ENCODE measurements at regions not wholly inside any gene's neighbourhood (a gene's known extent, or its start where the extent isn't known, plus 50 kb on each side); places are given as distances from the start of the nearest gene placed in this dataset.
A peak's percentile ranks its signal among the peaks of the same experiment; 100 is the strongest.

DNA sequence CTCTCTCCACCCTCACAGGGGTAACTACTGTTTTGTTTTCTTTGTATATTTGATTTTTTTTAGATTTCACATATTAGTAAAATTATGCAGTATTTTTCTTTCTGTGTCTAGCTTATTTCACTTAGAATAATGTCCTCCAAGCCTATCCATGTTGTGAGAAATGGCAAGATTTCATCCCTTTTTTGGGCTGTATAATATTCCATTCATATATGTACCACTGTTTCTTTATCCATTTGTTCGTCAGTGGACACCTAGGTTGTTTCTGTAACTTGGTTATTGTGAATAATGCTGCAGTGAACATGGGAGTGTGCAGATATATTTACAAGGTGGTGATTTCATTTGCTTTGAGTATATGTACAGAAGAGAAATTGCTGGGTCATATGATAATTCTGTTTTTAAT, 144.0 kb upstream of the CHD1 start:
- DNase-seq (ENCODE audit: low read depth in 1 of 2, low spot score in 2 of 2) (no peak), FAIRE-seq (no peak)
- H3K79me2 ChIP-seq (ENCODE audit: control insufficient read depth in 1 of 2, insufficient read depth in 2 of 2, low read length in 2 of 2) = no peaks in the 10 kb centered on the region
- H3K23me2 ChIP-seq (ENCODE audit: low read depth, low read length) = no peaks in the 10 kb centered on the region
- H4K91ac ChIP-seq (replicated peaks; ENCODE audit: insufficient read length, low read length) = no peak overlapping the region
- no peak overlapping the region for H3K56ac ChIP-seq (replicated peaks; ENCODE audit: insufficient read length, low read depth, low read length)
- H3K4me2 ChIP-seq (ENCODE audit: insufficient read depth in 1 of 2, low read depth in 2 of 2, low read length in 2 of 2) = no peak overlapping the region
- TF ChIP-seq TEAD4 (IDR thresholded peaks at IDR 0.05; ENCODE audit: low read depth, low read length) (no peak), RNF2 (IDR thresholded peaks at IDR 0.05; ENCODE audit: borderline replicate concordance, low read depth, low read length, missing control alignments, poor library complexity, severe bottlenecking) (no peak), KDM1A (IDR thresholded peaks at IDR 0.05; ENCODE audit: borderline replicate concordance, low read length) (peak; percentile 25; the same call in 1 of the 2 replicates)
- no peak overlapping the region for H3K9ac ChIP-seq (replicated peaks in 1 of 4; ENCODE audit: extremely low read depth in 1 of 4, low read depth in 3 of 4, low read length in 3 of 4)
- H3K14ac ChIP-seq (ENCODE audit: insufficient read length) = no peak overlapping the region
- H3K4me3 ChIP-seq (ENCODE audit: extremely low read depth in 1 of 4, insufficient read depth in 2 of 4, low read depth in 3 of 4, low read length in 4 of 4) = no peak overlapping the region
- no peak overlapping the region for H2BK5ac ChIP-seq (ENCODE audit: low read depth, low read length)
- H3K79me1 ChIP-seq (ENCODE audit: low read depth, low read length) = no peaks in the 10 kb centered on the region
- no peak overlapping the region for H2BK20ac ChIP-seq (ENCODE audit: low read length)
- H2BK12ac ChIP-seq (ENCODE audit: low read depth, low read length) = no peak overlapping the region
- H2BK120ac ChIP-seq (replicated peaks; ENCODE audit: low read depth, low read length) = no peak overlapping the region
- H3K27me3 ChIP-seq (replicated peaks in 1 of 4; ENCODE audit: control insufficient read depth in 3 of 4, extremely low read depth in 1 of 4, insufficient read depth in 3 of 4, low read length in 3 of 4) = no peaks in the 10 kb centered on the region; a peak in 1 of 7 replicates
- H4K8ac ChIP-seq (ENCODE audit: extremely low read depth, insufficient read depth, low read length) = no peak overlapping the region
- no peak overlapping the region for H2AFZ ChIP-seq (ENCODE audit: low read length)
- no peak overlapping the region for H2AK5ac ChIP-seq (ENCODE audit: low read depth, low read length)
- no peak overlapping the region for H4K5ac ChIP-seq (ENCODE audit: insufficient read length, low read depth, low read length)
- no peaks in the 10 kb centered on the region for H3K9me3 ChIP-seq (ENCODE audit: insufficient read depth in 2 of 2, low read depth in 1 of 2, low read length in 1 of 2)
- no peaks in the 10 kb centered on the region for H4K20me1 ChIP-seq (replicated peaks in 1 of 2; ENCODE audit: control insufficient read depth in 1 of 2, insufficient read depth in 2 of 2, low read length in 2 of 2)
- no peak overlapping the region for H3K27ac ChIP-seq (ENCODE audit: low read depth, low read length)
- 73% methylated on average over 1 of the region's 1 CpG; no CpG with 5 or more reads in 1 of the 2 experiments for WGBS, 2 experiments (ENCODE audit: extremely low coverage in 1 of 2, insufficient coverage in 1 of 2, insufficient read length in 1 of 2, insufficient replicate concordance in 2 of 2, low coverage in 1 of 2, low lambda C conversion rate in 2 of 2, missing lambda C conversion rate in 1 of 2)
- H3K23ac ChIP-seq (ENCODE audit: insufficient read length) = no peak overlapping the region
- ChIA-PET CTCF (ENCODE audit: partially characterized antibody) (interaction anchor here (0.6 kb wide), 1 partner anchor 149 kb away, joined by 3 read pairs; no protein-coding TSS in a partner anchor), POLR2A (ENCODE audit: partially characterized antibody) (no interaction called here)
- no peak overlapping the region for H3K4ac ChIP-seq (replicated peaks; ENCODE audit: insufficient read length, low read depth, low read length)
- no peaks in the 10 kb centered on the region for H3K36me3 ChIP-seq (ENCODE audit: control insufficient read depth in 2 of 4, insufficient read depth in 4 of 4, low read length in 3 of 4)
- no peak overlapping the region for H3K18ac ChIP-seq (ENCODE audit: extremely low read depth, low read length)
- H3K4me1 ChIP-seq (replicated peaks in 1 of 4; ENCODE audit: control insufficient read depth in 3 of 4, insufficient read depth in 4 of 4, low read length in 3 of 4) = no peaks in the 10 kb centered on the region
- no peak overlapping the region for H2BK15ac ChIP-seq (ENCODE audit: low read length)

Data from H1 (cell line).